HG03521 (cell line): ENCODE measurements at regions not wholly inside any gene's neighbourhood (a gene's known extent, or its start where the extent isn't known, plus 50 kb on each side); places are given as distances from the start of the nearest gene placed in this dataset.

Source experiments
- ATAC-seq: cut with Tn5 transposase; IDR thresholded peaks from one replicate; pipeline ENCODE4 v1.9.1; 2021; ENCODE audit warnings: mild to moderate bottlenecking, moderate library complexity; ENCODE audit not compliant: unreplicated experiment

DNA sequence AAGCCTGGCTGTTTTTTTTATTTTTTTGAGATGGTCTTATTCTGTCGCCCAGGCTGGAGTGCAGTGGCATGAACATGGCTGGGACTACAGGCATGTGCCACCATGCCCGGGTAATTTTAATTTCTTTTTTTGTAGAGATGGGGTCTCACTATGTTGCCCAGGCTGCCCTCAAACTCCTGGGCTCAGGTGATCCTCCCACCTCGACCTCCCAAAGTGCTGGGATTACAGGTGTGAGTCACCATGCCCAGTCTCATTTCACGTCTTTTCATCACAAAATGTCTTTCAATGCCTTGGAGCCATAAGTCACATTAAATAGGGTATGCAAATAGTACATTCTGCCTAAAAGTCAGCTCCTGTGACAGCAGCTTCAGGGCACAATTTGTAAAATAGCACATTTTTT is 52.8 kb downstream of the SOX2 start:
- ATAC-seq: no peak

DNA sequence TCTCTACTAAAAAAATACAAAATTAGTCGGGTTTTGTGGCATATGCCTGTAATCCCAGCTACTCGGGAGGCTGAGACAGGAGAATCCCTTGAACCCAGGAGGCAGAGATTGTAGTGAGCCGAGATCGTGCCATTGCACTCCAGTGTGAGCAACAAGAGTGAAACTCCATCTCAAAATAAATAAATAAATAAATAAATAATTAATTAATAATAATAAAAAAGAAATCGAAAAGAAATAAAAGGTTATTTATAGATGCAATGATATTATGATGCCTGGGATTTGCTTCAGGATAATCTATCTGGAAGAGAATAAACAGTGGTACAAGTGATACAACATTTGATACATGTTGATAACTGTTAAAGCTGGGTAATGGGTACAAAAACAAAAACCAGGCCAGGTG is 58.6 kb downstream of the SOX2 start:
- ATAC-seq: no peak

DNA sequence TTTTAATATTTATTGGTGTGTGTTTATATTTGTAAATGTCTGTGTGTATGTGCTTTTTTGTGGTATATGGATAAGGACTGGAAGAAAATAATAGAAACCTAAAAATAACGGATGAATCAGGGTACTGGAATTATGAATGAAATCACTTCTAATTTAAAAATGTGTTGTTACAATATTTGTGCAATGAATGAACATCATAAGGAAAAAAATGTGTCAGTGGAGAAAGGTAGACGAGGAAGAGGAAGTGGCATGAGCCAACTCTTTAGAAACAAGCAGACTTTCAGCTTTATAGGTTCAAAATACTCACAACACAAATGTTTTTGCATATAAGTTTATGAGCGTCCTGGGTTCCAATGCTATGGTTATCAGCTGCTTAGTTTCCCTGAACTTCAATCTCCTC is 59.4 kb downstream of the SOX2 start:
- ATAC-seq: no peak

DNA sequence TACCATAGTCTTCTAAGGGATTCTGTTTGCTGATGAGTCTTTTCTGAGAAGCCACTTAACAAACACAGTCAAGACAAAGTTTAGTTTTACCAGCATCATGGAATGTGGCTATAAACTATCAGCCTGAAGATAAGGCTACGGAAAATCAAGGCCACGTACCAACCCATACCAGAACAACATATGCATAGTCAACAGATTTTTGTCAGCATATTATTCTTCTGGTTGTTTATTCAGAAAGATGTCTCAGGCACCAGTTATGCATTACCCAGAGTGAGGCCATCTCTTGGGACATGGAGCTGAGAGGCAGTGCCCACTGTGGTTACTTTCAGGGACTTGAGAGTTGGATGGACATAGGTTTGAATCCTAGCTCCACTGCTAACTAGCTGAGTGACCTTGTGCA is 60.4 kb downstream of the SOX2 start:
- no peak for ATAC-seq

DNA sequence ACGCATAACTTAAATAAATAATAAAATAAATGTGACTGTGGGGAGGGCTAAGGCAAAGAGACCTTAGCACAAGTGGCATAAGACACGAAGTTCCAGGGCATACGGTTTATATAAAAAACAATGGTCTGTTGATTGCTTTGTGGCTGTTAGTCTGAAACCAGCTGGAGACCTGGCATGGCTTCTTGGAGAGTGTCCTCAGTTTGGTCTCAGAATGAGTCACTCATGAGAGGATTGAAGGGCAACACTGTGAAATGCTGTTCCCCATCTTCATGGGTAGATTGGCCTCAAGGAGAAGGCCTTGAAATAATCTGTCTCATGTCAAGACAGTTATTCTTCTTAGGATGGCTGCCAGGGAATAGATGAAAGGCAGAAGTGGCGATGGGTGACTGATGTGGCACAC is 62.2 kb downstream of the SOX2 start:
- ATAC-seq: no peak

DNA sequence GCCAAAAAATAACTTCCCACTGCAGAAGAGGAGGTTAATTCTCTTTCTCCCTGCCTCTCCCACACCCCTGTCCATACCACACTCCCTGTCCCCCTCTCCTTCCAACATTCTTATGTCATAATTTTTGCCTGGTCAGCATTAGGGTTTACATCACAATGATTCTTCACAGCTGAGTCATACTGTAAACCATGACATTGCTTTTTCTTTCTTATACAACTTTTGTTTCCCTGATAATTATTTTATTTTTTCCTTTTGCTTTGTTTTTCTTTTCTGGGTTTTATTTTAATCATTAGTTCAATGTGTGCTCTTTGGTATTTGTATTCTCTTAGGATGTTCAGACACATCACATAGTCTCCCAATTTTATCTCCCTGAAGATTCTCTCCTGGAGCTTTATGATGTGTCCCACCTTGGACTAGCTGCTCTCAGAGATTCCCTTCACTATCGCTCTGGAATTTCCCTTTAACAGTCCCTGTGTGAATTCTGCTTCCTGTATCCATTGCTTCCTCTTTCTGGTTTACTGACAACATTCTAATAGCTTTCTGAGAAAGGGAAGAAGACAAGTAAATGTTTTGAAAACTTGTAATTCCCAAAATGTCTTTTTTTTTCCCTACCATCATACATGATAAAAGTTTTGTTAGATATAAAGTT is 70.7 kb downstream of the SOX2 start:
- no peak for ATAC-seq

DNA sequence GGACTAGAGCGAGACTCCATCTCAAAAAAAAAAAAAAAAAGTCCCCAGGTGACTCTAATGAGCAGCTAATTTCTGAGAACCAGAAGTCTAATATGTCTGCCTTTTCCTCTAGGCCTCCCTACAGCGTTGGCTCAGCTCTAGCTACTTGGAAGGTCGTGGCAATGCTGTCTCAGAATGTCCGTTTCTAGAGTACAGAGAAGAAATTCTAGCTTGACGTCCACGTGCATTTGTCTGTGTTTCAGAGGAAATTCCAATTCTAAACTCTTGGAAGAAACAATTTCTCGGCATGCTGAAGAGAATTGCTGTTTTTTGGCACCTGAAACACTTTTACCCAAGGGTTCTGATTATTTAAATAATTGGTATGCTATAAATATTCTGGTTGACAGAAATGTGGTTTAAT is 78.8 kb downstream of the SOX2 start:
- ATAC-seq: no peak

DNA sequence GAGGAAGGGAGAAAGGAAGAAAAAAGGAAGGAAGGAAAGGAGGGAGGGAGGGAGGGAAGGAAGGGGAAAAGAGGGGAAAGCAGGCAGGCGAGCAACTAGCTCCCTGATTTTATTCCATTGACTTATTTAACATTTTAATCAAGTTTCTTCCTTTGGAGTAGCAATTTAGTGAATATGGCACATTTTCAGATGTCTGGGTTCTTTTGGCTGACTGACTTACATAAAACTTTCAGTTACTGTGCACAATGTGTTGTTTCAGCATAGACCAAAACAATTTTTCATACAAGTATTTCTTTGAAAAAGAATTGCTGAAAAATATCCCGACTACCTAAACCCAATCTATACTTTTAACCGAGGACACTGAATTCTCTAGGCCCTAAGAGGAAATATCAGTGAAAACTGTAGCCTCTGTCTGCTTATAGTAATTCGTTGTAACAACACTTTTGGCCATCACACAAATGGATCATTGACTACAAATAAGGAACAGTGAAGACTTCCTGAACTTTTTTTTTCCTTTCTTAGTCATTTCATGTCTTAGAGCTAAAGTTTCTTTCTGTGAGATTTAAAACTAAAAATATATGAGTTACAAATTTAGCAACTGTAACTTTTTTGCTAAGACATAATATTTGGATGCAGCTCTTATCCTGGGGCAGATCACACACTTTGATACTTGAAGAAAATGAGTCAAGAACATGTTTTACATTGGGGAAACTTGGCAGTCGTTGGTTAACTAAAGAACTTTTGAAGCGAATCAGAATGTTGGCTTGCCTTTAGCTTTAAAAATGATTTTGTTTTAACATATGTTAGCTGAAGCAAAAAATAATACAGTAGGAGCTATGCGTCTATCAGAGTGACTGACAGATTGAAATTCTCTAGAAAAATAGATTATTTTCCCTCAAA is 79.6 kb downstream of the SOX2 start:
- ATAC-seq: no peak

DNA sequence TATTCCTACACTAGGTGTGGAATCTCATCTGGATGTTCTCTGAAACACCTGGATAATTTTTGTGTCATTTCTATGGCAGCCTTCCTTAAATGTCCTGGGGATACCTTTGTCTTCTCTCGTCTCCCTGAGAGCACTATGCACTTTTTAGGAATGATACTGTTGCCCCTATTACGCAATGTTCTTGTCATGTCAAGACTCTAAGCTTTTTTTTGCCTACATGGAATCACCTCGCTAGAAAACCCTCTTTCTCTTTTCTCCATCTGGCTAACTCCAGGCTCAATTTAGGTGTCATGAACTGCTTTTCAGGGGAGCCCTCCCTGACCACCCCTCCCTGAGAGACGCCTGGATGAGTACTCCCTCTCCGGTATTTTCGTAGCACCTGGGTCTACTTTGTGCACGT is 81.3 kb downstream of the SOX2 start:
- ATAC-seq: no peak

DNA sequence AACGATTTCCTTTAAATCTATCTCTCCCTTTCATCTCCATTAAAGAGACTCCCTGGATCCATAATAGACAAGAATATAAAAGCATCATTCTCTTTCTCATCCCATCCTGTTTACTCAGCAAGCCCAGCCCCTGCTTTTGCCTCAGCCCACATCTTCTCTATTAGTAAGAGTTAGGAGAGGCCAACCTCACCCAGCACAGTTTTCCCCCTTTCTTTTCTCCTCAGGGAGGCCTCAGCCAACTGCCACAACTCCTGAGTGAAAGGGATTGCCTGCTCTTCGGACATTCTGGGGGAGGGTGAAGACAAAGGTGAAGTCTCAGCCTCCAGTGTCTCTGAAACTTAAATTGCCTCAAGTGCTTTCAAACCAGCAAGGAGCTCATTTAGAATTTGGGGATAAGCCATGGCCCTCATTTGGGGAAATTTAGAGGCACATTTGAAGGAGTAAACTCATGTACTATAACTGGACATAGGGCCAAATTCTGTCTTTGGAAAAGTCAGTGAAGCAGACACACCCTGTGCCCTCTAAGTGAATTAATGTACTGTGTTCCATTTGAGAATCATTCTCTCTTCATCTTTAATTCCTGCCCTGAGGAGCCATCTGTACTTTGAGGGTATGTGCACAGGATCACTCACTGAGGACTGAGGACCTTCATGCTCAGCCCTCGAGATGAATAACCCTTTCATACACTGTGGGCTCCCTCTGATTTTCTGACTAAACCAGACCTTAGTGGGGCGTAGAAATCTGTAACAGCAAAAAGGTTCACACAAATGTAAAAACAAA is 82.5 kb downstream of the SOX2 start:
- ATAC-seq: no peak

DNA sequence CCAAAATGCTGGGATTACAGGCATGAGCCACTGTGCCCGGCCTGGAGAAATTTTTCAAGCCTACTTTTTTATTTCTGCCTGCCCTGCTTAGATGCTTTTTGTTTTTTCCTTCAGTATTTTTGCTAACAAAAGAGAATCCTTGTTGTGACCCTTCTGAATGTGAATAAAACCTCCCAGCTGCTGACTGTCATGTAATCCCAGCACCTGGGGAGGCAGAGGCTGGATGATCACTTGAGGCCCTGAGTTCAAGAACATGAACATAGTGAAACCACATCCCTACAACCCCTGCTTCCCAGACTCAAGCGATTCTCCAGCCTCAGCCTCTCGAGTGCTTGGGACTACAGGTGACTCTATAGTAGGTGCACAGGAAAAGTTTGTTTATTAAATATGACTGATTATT is 84.9 kb downstream of the SOX2 start:
- ATAC-seq: no peak

DNA sequence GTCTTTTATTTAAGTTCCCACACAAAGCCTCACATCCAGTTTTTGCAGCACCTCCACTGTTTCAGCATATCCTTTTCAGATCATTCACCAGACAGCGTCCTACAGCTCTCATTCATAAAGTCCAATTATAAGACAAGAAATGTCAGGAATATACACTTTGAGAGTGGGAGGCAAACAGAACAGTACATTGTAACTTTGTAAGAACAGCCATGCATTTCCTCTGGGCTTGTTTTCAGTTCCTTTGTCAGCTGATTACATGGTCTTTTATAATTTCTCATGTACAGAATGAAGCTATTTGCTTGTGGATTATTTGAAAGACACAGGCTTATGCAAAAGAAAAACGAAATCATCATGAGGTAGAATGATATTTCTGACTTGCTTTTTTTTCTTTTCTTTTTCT is 85.7 kb downstream of the SOX2 start:
- no peak for ATAC-seq

DNA sequence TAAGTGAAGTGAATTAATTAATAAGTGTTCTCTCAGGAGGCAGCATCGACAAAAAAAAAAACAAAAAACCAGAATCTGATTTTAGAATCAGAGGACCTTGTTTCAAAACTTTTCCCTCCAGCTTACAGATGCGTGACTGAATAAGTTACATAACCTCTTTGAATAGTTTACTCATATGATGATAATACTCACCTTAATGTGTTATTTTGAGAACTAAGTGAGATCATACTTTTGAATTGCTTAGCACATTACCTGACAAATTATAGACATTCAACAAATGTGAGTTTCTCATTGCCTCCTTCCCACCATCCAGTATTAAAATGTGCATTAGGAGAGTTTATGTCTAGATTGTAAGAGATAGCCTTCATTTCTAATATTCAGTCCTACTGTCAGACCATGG is 94.0 kb downstream of the SOX2 start:
- ATAC-seq: no peak

DNA sequence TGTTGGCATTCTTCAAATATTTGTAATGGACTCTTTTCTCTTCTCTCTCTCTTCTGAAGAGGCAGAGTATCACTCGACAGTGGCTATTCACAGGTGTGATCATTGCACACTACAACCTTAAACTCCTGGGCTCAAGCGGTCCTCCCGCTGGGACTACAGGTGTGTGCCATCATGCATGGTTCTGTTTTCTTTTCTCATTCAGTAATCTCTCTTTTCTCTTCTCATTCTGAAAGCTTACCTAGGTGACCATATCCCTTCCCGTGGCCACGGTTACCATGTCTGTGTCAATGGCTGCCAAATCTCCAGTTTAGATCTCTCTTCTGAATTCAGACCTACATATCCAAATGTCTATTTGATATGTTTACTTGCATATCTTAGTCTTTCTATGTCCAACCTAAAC is 96.3 kb downstream of the SOX2 start:
- no peak for ATAC-seq

DNA sequence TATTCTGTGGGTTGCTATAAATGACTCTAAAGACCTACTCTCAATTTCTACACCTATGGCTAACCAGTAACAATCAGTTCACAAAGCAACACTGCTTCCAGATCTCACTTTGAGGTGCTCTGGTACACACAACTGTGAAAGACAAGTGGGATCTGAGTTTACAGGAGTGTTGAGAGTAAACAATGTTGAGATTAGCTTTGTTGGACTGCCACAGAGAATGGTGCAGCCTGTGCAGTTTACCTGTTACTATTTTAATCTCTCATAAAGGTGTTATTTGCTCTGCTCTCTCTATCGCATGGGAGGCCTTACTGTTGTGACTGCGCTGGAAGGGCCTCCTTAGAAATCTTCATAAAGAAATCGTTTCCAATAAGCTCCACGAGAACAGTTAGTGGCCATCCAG is 112.0 kb downstream of the SOX2 start:
- ATAC-seq: no peak

DNA sequence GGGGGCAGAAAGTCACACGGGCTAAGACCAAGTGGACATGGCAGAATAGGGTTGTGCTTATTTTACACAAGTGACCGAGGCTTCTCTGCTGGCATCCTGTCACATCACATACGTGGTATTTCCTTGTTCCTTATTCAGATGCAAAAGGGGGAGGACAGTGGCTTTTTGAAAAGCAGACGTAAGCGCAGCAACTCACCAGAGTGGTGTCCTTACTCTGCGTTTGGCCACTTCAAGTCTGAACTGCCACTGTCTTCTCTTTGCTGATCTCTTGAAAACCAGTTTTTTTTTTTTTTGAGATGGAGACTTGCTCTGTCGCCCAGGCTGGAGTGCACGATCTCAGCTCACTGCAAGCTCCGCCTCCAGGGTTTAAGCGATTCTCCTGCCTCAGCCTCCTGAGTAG is 113.2 kb downstream of the SOX2 start:
- no peak for ATAC-seq

DNA sequence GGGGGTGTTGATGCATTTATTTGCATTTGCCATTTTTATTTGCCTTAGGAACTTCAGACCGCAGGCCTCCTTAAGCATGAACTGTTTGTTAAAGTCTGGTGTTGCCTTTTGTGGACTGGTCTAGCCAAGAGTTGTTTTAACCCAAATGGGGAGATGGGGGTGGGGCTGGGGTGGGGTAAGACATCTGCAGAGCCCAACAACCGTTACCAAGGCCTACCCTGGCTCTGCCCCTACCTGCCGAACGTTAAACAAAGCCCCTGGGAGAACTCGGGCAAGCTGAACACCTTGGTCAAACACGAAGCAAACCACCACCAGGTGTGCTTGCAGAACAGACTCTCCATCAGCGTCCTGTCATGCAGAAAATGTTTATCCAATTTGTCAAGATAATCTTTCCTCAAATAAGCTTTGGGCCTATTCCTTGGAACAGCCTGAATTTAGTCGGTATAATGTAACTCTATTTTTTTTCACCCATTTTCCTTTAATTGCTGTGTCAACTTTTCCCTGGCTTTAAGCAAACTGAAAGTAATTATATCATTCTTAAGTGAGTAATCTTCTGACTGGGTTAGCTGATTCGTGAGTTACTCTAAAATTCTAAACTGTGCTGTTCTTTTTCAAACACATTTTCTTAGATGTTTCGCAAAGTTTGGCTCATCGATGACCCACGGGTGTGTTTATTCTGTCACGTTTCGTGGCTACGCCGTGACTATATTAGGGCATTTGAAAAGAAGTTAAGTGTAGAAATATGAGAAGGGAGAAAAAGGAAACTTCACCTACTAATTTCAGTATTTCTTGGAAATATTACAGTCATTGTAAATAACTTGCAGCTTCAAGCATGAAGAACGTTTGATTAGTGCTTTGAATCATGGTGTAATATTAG is 127.6 kb downstream of the SOX2 start:
- ATAC-seq: no peak

DNA sequence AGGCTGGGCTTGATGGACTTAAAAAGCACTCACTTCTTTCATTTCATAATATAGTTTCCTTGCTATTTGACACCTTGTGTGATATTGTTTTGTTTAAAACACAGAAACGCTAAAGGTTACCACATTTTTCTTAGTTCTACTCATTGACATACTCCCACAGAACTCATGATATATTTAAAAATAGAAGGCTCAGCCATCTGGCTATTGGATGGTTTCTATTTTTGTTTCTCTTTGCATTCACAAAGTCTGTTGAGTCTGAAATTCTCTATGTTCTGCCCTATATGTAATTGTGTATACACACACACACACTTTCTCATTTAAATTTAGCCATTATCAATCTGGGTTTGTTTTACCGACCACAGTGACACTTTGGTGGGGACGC is 128.2 kb downstream of the SOX2 start:
- ATAC-seq: no peak

DNA sequence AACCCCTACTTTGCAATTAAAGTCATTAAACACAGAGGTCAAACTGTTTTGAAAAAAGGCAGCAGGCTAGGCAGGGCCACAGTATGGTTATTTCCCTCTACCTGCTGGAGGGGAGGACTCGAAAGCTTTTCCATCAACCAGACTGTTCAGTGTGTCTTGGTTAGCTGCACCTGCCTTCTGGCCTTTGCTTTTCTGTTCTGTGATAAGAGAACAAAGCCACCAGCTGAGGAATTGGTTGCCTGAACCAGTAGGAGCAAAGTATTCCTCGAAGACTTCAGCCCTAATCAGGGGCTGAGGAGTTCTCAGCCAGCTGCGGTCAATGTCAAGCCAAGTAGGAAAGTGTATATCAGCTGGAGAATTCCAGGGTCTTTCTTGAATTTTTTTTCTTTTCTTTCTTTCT is 132.5 kb downstream of the SOX2 start:
- ATAC-seq: no peak

DNA sequence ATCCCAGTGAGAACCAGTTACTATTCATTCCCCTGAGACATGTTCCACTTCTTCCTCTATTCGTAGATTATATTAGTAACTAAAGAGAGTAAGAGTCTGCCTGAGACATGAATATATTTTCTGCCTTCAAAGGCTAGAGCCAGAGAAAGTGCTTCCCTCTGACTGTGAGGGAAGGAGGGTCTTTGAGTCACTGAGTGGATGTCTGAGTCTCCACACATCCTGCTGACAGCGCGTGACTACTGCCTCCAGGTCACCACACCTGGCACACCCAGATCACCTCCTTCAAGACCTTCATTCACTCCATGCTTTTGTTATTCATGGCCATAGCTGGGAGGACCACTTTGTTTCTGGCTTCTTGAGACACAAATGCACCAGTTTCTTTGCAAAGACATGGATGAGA is 135.6 kb downstream of the SOX2 start:
- no peak for ATAC-seq

DNA sequence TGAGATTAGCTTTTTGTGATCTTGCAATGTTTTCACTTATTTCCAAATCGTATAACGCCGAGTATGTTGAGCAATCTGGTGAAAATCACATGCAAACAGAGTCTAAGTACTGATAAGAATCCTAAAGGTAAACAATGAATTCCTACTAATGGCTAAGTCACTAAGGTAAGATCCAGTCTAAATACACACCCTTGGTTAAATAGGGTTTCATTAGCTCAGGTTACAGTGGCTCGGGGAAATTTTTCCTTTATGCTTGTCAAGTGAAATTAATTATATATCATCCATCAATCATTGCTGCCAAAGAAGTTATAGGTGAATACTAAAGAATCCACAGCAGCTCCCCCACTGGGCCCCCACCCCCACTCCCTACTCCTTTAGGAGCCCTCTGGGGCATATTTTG is 139.3 kb downstream of the SOX2 start:
- ATAC-seq: no peak
